Effector CD8-positive, alpha-beta T cell (primary cell): ENCODE measurements at regions not wholly inside any gene's neighbourhood (a gene's known extent, or its start where the extent isn't known, plus 50 kb on each side); places are given as distances from the start of the nearest gene placed in this dataset.

Experiments
- DNase-seq: peaks from one replicate; lab custom pipeline; 2025; lab: John Stamatoyannopoulos, UW

- DNase-seq, result no peak
These were observed 214.2 kb downstream of the CHRM3 start for GRCh38 chr1:239600588-239600987.

- DNase-seq, result no peak
These were observed 214.7 kb downstream of the CHRM3 start for GRCh38 chr1:239601108-239601507.

- no peak for DNase-seq
These were observed 217.2 kb downstream of the CHRM3 start for GRCh38 chr1:239603530-239603929.

- no peak for DNase-seq
These were observed 220.6 kb downstream of the CHRM3 start for GRCh38 chr1:239606850-239607400.

- no peak for DNase-seq
These were observed 222.1 kb downstream of the CHRM3 start for GRCh38 chr1:239608469-239608868.

GRCh38 chr1:239612379-239612778 lies 226.0 kb downstream of the CHRM3 start:
- DNase-seq, result no peak

- no peak for DNase-seq
These were observed 230.3 kb downstream of the CHRM3 start for GRCh38 chr1:239616673-239617072.

GRCh38 chr1:239617259-239617658 lies 230.9 kb downstream of the CHRM3 start:
- no peak for DNase-seq

GRCh38 chr1:239617731-239618130 lies 231.4 kb downstream of the CHRM3 start:
- no peak for DNase-seq

GRCh38 chr1:239619190-239619589 lies 232.8 kb downstream of the CHRM3 start:
- no peak for DNase-seq

- no peak for DNase-seq
These were observed 244.4 kb downstream of the CHRM3 start for GRCh38 chr1:239630767-239631166.

- DNase-seq, result no peak
These were observed 247.1 kb downstream of the CHRM3 start for GRCh38 chr1:239633432-239633831.

GRCh38 chr1:239635276-239635675 lies 248.9 kb downstream of the CHRM3 start:
- DNase-seq, result no peak

- no peak for DNase-seq
These were observed 250.0 kb downstream of the CHRM3 start for GRCh38 chr1:239636347-239636746.

- no peak for DNase-seq
These were observed 258.2 kb downstream of the CHRM3 start for GRCh38 chr1:239644604-239645003.

GRCh38 chr1:239647045-239647444 lies 260.7 kb downstream of the CHRM3 start:
- no peak for DNase-seq

GRCh38 chr1:239647964-239648632 lies 261.7 kb downstream of the CHRM3 start:
- no peak for DNase-seq

- DNase-seq, result no peak
These were observed 268.7 kb downstream of the CHRM3 start for GRCh38 chr1:239655023-239655422.

GRCh38 chr1:239657291-239657690 lies 270.9 kb downstream of the CHRM3 start:
- DNase-seq, result no peak

GRCh38 chr1:239662950-239663349 lies 276.6 kb downstream of the CHRM3 start:
- DNase-seq, result no peak

- DNase-seq, result no peak
These were observed 285.9 kb downstream of the CHRM3 start for GRCh38 chr1:239672256-239672655.

- no peak for DNase-seq
These were observed 289.4 kb downstream of the CHRM3 start for GRCh38 chr1:239675735-239676134.

GRCh38 chr1:239676522-239677273 lies 290.3 kb downstream of the CHRM3 start:
- DNase-seq, result no peak
